Stomach (tissue), 4 donors: ENCODE measurements at regions not wholly inside any gene's neighbourhood (a gene's known extent, or its start where the extent isn't known, plus 50 kb on each side); places are given as distances from the start of the nearest gene placed in this dataset.

Source experiments
- EP300 ChIP-seq: sonication (generic); formaldehyde crosslinking; IDR thresholded peaks from one replicate; pipeline ENCODE4 v1.6.1; 2017; ENCODE audit warnings: antibody characterized with exemption
- POLR2A ChIP-seq, 4 donors: fragments of 450-650 bp; IDR thresholded peaks; one replicate each; pipeline ENCODE4 v1.6.1; 2016; ENCODE audit warnings: antibody characterized with exemption in 4 of 4, control low read depth in 2 of 4, mild to moderate bottlenecking in 1 of 4, moderate library complexity in 1 of 4
- POLR2AphosphoS5 ChIP-seq, 3 donors: sonication (generic); formaldehyde crosslinking; IDR thresholded peaks; one replicate each; pipeline ENCODE4 v1.6.1; 2016; ENCODE audit warnings: antibody characterized with exemption in 3 of 3
- TF ChIP-seq, protein P1 (sequence below), 7 experiments: fragments of 450-650 bp in 4 of 7; fragments of 200-600 bp in 3 of 7; sonication (generic) in 3 of 7; IDR thresholded peaks; one replicate each; pipeline ENCODE4 v1.5.1; 2016 to 2019; ENCODE audit warnings: antibody characterized with exemption in 7 of 7, control low read depth in 2 of 7, mild to moderate bottlenecking in 1 of 7

DNA sequence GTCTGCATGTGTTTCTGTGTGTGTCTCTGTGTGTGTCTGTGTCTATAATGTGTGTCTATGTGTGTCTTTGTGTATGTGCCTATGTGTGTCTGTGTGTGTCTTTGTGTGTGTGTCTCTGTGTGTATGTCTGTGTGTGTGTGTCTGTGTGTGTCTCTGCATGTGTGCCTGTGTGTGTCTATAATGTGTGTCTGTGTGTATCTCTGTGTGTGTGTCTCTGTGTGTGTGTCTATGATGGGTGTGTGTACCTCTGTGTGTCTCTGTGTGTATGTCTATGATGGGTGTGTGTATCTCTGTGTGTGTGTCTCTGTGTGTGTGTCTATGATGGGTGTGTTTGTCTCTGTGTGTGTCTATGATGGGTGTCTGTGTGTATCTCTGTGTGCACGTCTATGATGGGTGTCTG, 126.2 kb upstream of the GPC1 start:
- TF ChIP-seq POLR2AphosphoS5 (IDR thresholded peaks at IDR 0.05), result no peak
- TF ChIP-seq, protein P1, sequence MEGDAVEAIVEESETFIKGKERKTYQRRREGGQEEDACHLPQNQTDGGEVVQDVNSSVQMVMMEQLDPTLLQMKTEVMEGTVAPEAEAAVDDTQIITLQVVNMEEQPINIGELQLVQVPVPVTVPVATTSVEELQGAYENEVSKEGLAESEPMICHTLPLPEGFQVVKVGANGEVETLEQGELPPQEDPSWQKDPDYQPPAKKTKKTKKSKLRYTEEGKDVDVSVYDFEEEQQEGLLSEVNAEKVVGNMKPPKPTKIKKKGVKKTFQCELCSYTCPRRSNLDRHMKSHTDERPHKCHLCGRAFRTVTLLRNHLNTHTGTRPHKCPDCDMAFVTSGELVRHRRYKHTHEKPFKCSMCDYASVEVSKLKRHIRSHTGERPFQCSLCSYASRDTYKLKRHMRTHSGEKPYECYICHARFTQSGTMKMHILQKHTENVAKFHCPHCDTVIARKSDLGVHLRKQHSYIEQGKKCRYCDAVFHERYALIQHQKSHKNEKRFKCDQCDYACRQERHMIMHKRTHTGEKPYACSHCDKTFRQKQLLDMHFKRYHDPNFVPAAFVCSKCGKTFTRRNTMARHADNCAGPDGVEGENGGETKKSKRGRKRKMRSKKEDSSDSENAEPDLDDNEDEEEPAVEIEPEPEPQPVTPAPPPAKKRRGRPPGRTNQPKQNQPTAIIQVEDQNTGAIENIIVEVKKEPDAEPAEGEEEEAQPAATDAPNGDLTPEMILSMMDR (IDR thresholded peaks at IDR 0.05), result no peak
- TF ChIP-seq POLR2A (IDR thresholded peaks at IDR 0.05), result no peak
- no peak for TF ChIP-seq EP300
